NCI-H2171 (cell line): ENCODE measurements at regions not wholly inside any gene's neighbourhood (a gene's known extent, or its start where the extent isn't known, plus 50 kb on each side); places are given as distances from the start of the nearest gene placed in this dataset.

Experiments
- DNase-seq: peaks from one replicate; lab custom pipeline; 2025; lab: John Stamatoyannopoulos, UW

GRCh38 chr3:95352471-95352870 lies 1289.6 kb downstream of the NSUN3 start:
- DNase-seq: no peak

GRCh38 chr3:95354489-95354888 lies 1291.6 kb downstream of the NSUN3 start:
- DNase-seq: no peak

GRCh38 chr3:95356764-95357501 lies 1294.1 kb downstream of the NSUN3 start:
- no peak for DNase-seq

GRCh38 chr3:95387242-95388021 lies 1324.6 kb downstream of the NSUN3 start:
- DNase-seq: no peak

GRCh38 chr3:95389725-95390313 lies 1327.0 kb downstream of the NSUN3 start:
- DNase-seq: no peak

GRCh38 chr3:95394286-95394685 lies 1331.4 kb downstream of the NSUN3 start:
- peak; percentile 5 for DNase-seq

- no peak for DNase-seq
These were observed 1336.7 kb downstream of the NSUN3 start for GRCh38 chr3:95399585-95399984.

GRCh38 chr3:95401693-95402092 lies 1338.8 kb downstream of the NSUN3 start:
- no peak for DNase-seq

GRCh38 chr3:95407709-95408463 lies 1345.0 kb downstream of the NSUN3 start:
- DNase-seq: no peak

- DNase-seq: no peak
These were observed 1345.6 kb downstream of the NSUN3 start for GRCh38 chr3:95408464-95408862.

GRCh38 chr3:95418251-95418650 lies 1355.4 kb downstream of the NSUN3 start:
- DNase-seq: no peak

- DNase-seq: no peak
These were observed 1361.4 kb downstream of the NSUN3 start for GRCh38 chr3:95424279-95424678.

- DNase-seq: no peak
These were observed 1371.6 kb downstream of the NSUN3 start for GRCh38 chr3:95434491-95434890.

GRCh38 chr3:95437409-95437808 lies 1374.5 kb downstream of the NSUN3 start:
- DNase-seq: no peak

- DNase-seq: no peak
These were observed 1375.4 kb downstream of the NSUN3 start for GRCh38 chr3:95438274-95438673.

- no peak for DNase-seq
These were observed 1371.6 kb upstream of the EPHA6 start for GRCh38 chr3:95442766-95443165.

GRCh38 chr3:95449841-95450240 lies 1364.6 kb upstream of the EPHA6 start:
- no peak for DNase-seq

GRCh38 chr3:95453242-95453641 lies 1361.2 kb upstream of the EPHA6 start:
- no peak for DNase-seq

- no peak for DNase-seq
These were observed 1357.6 kb upstream of the EPHA6 start for GRCh38 chr3:95456835-95457234.

GRCh38 chr3:95459706-95460105 lies 1354.7 kb upstream of the EPHA6 start:
- no peak for DNase-seq

GRCh38 chr3:95460274-95460673 lies 1354.1 kb upstream of the EPHA6 start:
- no peak for DNase-seq

- no peak for DNase-seq
These were observed 1352.2 kb upstream of the EPHA6 start for GRCh38 chr3:95462161-95462560.
